AG09319 (cell line): ENCODE measurements at regions not wholly inside any gene's neighbourhood (a gene's known extent, or its start where the extent isn't known, plus 50 kb on each side); places are given as distances from the start of the nearest gene placed in this dataset.

ENCODE experiments used
- DNase-seq: peaks from one replicate; pipeline ENCODE4 v3.0.0-alpha.2; 2010; ENCODE audit warnings: low read depth; ENCODE audit errors: extremely low read depth
- TF ChIP-seq, protein P1 (sequence below): IDR thresholded peaks from 2 replicates; pipeline ENCODE4 v1.5.1; 2011; ENCODE audit warnings: low read depth, mild to moderate bottlenecking, inconsistent platforms, low read length, moderate library complexity

- no peak for DNase-seq
These were observed 131.3 kb downstream of the EN1 start for GRCh38 chr2:118716102-118716501.

DNA sequence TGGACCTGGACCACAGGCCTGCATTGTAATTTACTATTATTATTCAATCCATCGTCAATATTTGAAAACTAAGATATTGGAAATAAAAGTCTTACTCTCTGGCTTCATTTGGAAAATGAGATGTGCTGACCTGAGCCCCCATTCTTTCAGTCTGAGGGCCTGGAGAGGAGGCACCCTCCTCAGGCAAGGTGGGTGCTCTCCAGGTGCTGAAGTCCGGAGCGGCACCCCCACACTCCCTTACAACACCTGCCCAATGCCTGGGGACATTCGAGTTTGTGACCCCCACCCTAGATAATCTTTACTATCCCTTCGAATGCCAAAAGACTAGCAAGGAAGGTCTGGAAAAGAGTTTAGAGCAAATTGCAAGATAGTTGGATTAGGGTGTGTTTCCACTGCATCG, 133.3 kb downstream of the EN1 start:
- DNase-seq: no peak
- TF ChIP-seq, protein P1, sequence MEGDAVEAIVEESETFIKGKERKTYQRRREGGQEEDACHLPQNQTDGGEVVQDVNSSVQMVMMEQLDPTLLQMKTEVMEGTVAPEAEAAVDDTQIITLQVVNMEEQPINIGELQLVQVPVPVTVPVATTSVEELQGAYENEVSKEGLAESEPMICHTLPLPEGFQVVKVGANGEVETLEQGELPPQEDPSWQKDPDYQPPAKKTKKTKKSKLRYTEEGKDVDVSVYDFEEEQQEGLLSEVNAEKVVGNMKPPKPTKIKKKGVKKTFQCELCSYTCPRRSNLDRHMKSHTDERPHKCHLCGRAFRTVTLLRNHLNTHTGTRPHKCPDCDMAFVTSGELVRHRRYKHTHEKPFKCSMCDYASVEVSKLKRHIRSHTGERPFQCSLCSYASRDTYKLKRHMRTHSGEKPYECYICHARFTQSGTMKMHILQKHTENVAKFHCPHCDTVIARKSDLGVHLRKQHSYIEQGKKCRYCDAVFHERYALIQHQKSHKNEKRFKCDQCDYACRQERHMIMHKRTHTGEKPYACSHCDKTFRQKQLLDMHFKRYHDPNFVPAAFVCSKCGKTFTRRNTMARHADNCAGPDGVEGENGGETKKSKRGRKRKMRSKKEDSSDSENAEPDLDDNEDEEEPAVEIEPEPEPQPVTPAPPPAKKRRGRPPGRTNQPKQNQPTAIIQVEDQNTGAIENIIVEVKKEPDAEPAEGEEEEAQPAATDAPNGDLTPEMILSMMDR: no peak

More at GRCh38 chr2:118716102-118716501, 131.3 kb downstream of the EN1 start:
- TF ChIP-seq, protein P1: no peak

DNA sequence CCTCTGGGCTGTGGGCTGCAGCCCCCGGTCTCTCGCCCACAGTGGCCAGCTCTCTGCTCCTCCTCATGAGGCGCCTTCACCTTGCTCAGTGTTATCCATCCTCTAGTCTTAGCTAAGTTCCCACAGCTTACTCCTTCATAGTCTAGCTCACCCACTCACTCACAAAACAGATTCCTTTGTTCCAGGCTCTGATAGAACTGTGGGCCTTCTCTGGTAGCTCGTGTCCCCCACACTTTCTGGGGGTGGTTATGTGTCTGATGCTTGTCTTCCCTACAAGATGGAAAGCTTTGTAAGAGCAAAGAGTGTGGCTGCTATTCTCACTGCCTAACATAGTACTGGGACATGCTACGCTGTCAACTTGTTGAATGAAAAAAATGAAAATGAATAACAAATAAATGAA, 135.8 kb downstream of the EN1 start:
- no peak for DNase-seq
- TF ChIP-seq, protein P1: no peak

GRCh38 chr2:118710481-118710880, 137.0 kb downstream of the EN1 start:
- TF ChIP-seq, protein P1: no peak
- DNase-seq: no peak

- no peak for DNase-seq
- TF ChIP-seq, protein P1: no peak
These were observed 137.7 kb downstream of the EN1 start for GRCh38 chr2:118709786-118710185.

GRCh38 chr2:118706844-118707243, 140.6 kb downstream of the EN1 start:
- no peak for DNase-seq
- TF ChIP-seq, protein P1: no peak

GRCh38 chr2:118706371-118706770, 141.1 kb downstream of the EN1 start:
- DNase-seq: no peak
- TF ChIP-seq, protein P1: no peak
